GM18868 (cell line): ENCODE measurements at regions not wholly inside any gene's neighbourhood (a gene's known extent, or its start where the extent isn't known, plus 50 kb on each side); places are given as distances from the start of the nearest gene placed in this dataset.

ENCODE experiments used
- ATAC-seq: cut with Tn5 transposase; IDR thresholded peaks from one replicate; pipeline ENCODE4 v1.9.1; 2021; ENCODE audit warnings: mild to moderate bottlenecking, moderate library complexity; ENCODE audit not compliant: unreplicated experiment

- ATAC-seq: no peak
These were observed 113.0 kb upstream of the MSX1 start for GRCh38 chr4:4746444-4746843.

GRCh38 chr4:4740071-4740470 lies 119.4 kb upstream of the MSX1 start:
- ATAC-seq: no peak

- ATAC-seq: no peak
These were observed 123.6 kb upstream of the MSX1 start for GRCh38 chr4:4735870-4736269.

- no peak for ATAC-seq
These were observed 124.2 kb upstream of the MSX1 start for GRCh38 chr4:4735136-4735750.

- ATAC-seq: no peak
These were observed 125.0 kb upstream of the MSX1 start for GRCh38 chr4:4734425-4734824.

- no peak for ATAC-seq
These were observed 125.8 kb upstream of the MSX1 start for GRCh38 chr4:4733663-4734062.

- no peak for ATAC-seq
These were observed 129.2 kb upstream of the MSX1 start for GRCh38 chr4:4730249-4730648.

- no peak for ATAC-seq
These were observed 130.3 kb upstream of the MSX1 start for GRCh38 chr4:4729206-4729605.

- ATAC-seq: no peak
These were observed 131.9 kb upstream of the MSX1 start for GRCh38 chr4:4727536-4727935.

GRCh38 chr4:4726051-4726450 lies 133.4 kb upstream of the MSX1 start:
- ATAC-seq: no peak

GRCh38 chr4:4724321-4724720 lies 135.1 kb upstream of the MSX1 start:
- ATAC-seq: no peak

GRCh38 chr4:4721636-4722035 lies 137.8 kb upstream of the MSX1 start:
- no peak for ATAC-seq

- ATAC-seq: no peak
These were observed 138.8 kb upstream of the MSX1 start for GRCh38 chr4:4720646-4721045.

GRCh38 chr4:4719436-4719835 lies 140.0 kb upstream of the MSX1 start:
- ATAC-seq: no peak

GRCh38 chr4:4717692-4718091 lies 141.8 kb upstream of the MSX1 start:
- no peak for ATAC-seq

GRCh38 chr4:4714331-4714730 lies 145.1 kb upstream of the MSX1 start:
- ATAC-seq: no peak

- ATAC-seq: no peak
These were observed 146.5 kb upstream of the MSX1 start for GRCh38 chr4:4712800-4713528.

GRCh38 chr4:4711902-4712301 lies 147.6 kb upstream of the MSX1 start:
- ATAC-seq: no peak

- no peak for ATAC-seq
These were observed 149.7 kb upstream of the MSX1 start for GRCh38 chr4:4709736-4710135.

GRCh38 chr4:4704267-4704666 lies 155.2 kb upstream of the MSX1 start:
- no peak for ATAC-seq

- ATAC-seq: no peak
These were observed 155.7 kb upstream of the STX18 start for GRCh38 chr4:4697584-4697983.

- no peak for ATAC-seq
These were observed 154.7 kb upstream of the STX18 start for GRCh38 chr4:4696530-4696929.

GRCh38 chr4:4695497-4695896 lies 153.6 kb upstream of the STX18 start:
- ATAC-seq: no peak
